ENCODE measurements at regions not wholly inside any gene's neighbourhood (a gene's known extent, or its start where the extent isn't known, plus 50 kb on each side); places are given as distances from the start of the nearest gene placed in this dataset.

DNA sequence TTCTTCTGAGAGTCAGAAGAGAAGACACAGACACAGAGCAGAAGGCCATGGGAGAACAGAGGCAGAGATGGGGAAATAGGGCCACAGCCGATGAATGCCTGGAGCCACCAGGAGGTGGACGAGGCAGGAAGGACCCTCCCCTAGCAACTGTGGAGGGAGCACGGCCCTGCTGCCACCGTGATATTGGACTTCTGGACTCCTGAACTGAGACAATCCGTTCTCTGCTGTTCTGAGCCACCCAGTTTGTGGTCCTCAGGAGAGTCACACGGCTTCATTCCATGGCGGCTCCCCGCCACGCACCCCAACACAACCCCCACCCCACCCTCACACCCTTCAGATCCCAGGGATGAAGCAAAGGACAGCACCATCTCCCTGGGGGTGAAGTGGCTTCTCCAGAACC lies 338.1 kb downstream of the CTTN start:
- no peaks in the 10 kb centered on the region for H3K9me3 ChIP-seq (ENCODE audit: low read depth)

GRCh38 chr11:70736937-70737640 lies 338.8 kb downstream of the CTTN start:
- no peak overlapping the region for H3K4me2 ChIP-seq (ENCODE audit: unreplicated experiment)
- H3K79me2 ChIP-seq (ENCODE audit: insufficient read depth), result no peaks in the 10 kb centered on the region
- no peak overlapping the region for H3K27ac ChIP-seq
- no peaks in the 10 kb centered on the region for H3K9me2 ChIP-seq (ENCODE audit: insufficient read depth)
- no peak for DNase-seq
- H4K20me1 ChIP-seq (ENCODE audit: insufficient read depth), result no peaks in the 10 kb centered on the region
- in situ Hi-C loops (cut with MboI), result no loop called here
- no peaks in the 10 kb centered on the region for H3F3A ChIP-seq (ENCODE audit: insufficient read depth)
- H3K36me3 ChIP-seq (ENCODE audit: low read depth), result no peaks in the 10 kb centered on the region
- H3K9me3 ChIP-seq (ENCODE audit: low read depth), result no peaks in the 10 kb centered on the region
- H2AFZ ChIP-seq, result no peak overlapping the region
- no peaks in the 10 kb centered on the region for H3K27me3 ChIP-seq (replicated peaks; ENCODE audit: insufficient read depth)
- TF ChIP-seq EZH2phosphoT487 (IDR thresholded peaks at IDR 0.05; ENCODE audit: insufficient read depth, low read depth) (no peak), EZH2 (IDR thresholded peaks at IDR 0.05; ENCODE audit: insufficient read depth, poor library complexity, severe bottlenecking) (no peak)
- no peaks in the 10 kb centered on the region for H3K4me1 ChIP-seq (ENCODE audit: insufficient read depth)
- no peak overlapping the region for H3K9ac ChIP-seq
- 42 to 45% methylated on average over 17 of the region's 17 CpGs for WGBS, 2 experiments (ENCODE audit: low coverage in 1 of 2, low lambda C conversion rate in 2 of 2, missing lambda C conversion rate in 2 of 2)
- no peak overlapping the region for H3K4me3 ChIP-seq

More for the DNA sequence above, 338.1 kb downstream of the CTTN start:
- TF ChIP-seq EZH2 (IDR thresholded peaks at IDR 0.05; ENCODE audit: insufficient read depth, poor library complexity, severe bottlenecking) (no peak), EZH2phosphoT487 (IDR thresholded peaks at IDR 0.05; ENCODE audit: insufficient read depth, low read depth) (no peak)
- Histone ChIP-seq H3K9me2 (ENCODE audit: insufficient read depth) (no peaks in the 10 kb centered on the region), H3K4me2 (ENCODE audit: unreplicated experiment) (no peak overlapping the region), H3K27me3 (replicated peaks; ENCODE audit: insufficient read depth) (no peaks in the 10 kb centered on the region), H2AFZ (no peak overlapping the region), H3F3A (ENCODE audit: insufficient read depth) (no peaks in the 10 kb centered on the region), H3K4me3 (no peak overlapping the region), H3K9ac (no peak overlapping the region), H4K20me1 (ENCODE audit: insufficient read depth) (no peaks in the 10 kb centered on the region), H3K36me3 (ENCODE audit: low read depth) (no peaks in the 10 kb centered on the region), H3K27ac (no peak overlapping the region), H3K4me1 (ENCODE audit: insufficient read depth) (no peaks in the 10 kb centered on the region), H3K79me2 (ENCODE audit: insufficient read depth) (no peaks in the 10 kb centered on the region)
- 51 to 53% methylated on average over 5 to 9 of the region's 9 CpGs for WGBS, 2 experiments (ENCODE audit: low coverage in 1 of 2, low lambda C conversion rate in 2 of 2, missing lambda C conversion rate in 2 of 2)
- DNase-seq, result no peak
- in situ Hi-C loops (cut with MboI), result no loop called here

- H3K4me1 ChIP-seq (ENCODE audit: insufficient read depth), result no peaks in the 10 kb centered on the region
- no peak for DNase-seq
- no peak overlapping the region for H2AFZ ChIP-seq
- H3F3A ChIP-seq (ENCODE audit: insufficient read depth), result no peaks in the 10 kb centered on the region
- H3K36me3 ChIP-seq (ENCODE audit: low read depth), result no peaks in the 10 kb centered on the region
- no peak overlapping the region for H3K9ac ChIP-seq
- 61 to 70% methylated on average over 28 to 31 of the region's 31 CpGs for WGBS, 2 experiments (ENCODE audit: low coverage in 1 of 2, low lambda C conversion rate in 2 of 2, missing lambda C conversion rate in 2 of 2)
- no peak overlapping the region for H3K4me3 ChIP-seq
- H3K9me2 ChIP-seq (ENCODE audit: insufficient read depth), result no peaks in the 10 kb centered on the region
- no peaks in the 10 kb centered on the region for H3K27me3 ChIP-seq (replicated peaks; ENCODE audit: insufficient read depth)
- H3K27ac ChIP-seq, result no peak overlapping the region
- no peaks in the 10 kb centered on the region for H4K20me1 ChIP-seq (ENCODE audit: insufficient read depth)
- no peak overlapping the region for H3K4me2 ChIP-seq (ENCODE audit: unreplicated experiment)
- no peaks in the 10 kb centered on the region for H3K9me3 ChIP-seq (ENCODE audit: low read depth)
- no peak for TF ChIP-seq EZH2phosphoT487 (IDR thresholded peaks at IDR 0.05; ENCODE audit: insufficient read depth, low read depth)
- in situ Hi-C loops (cut with MboI), result no loop called here
- H3K79me2 ChIP-seq (ENCODE audit: insufficient read depth), result no peaks in the 10 kb centered on the region
Observed at GRCh38 chr11:70737816-70738630, 339.7 kb downstream of the CTTN start.

GRCh38 chr11:70738661-70739060 lies 340.3 kb downstream of the CTTN start:
- in situ Hi-C loops (cut with MboI), result no loop called here
- Histone ChIP-seq H3K9me3 (ENCODE audit: low read depth) (no peaks in the 10 kb centered on the region), H3K36me3 (ENCODE audit: low read depth) (no peaks in the 10 kb centered on the region), H3K27ac (no peak overlapping the region), H2AFZ (no peak overlapping the region), H3K9ac (no peak overlapping the region), H3K9me2 (ENCODE audit: insufficient read depth) (no peaks in the 10 kb centered on the region), H3K4me3 (no peak overlapping the region), H4K20me1 (ENCODE audit: insufficient read depth) (no peaks in the 10 kb centered on the region), H3K4me2 (ENCODE audit: unreplicated experiment) (no peak overlapping the region), H3K79me2 (ENCODE audit: insufficient read depth) (no peaks in the 10 kb centered on the region), H3K4me1 (ENCODE audit: insufficient read depth) (no peaks in the 10 kb centered on the region), H3K27me3 (replicated peaks; ENCODE audit: insufficient read depth) (no peaks in the 10 kb centered on the region), H3F3A (ENCODE audit: insufficient read depth) (no peaks in the 10 kb centered on the region)
- TF ChIP-seq EZH2 (IDR thresholded peaks at IDR 0.05; ENCODE audit: insufficient read depth, poor library complexity, severe bottlenecking), result no peak
- TF ChIP-seq EZH2phosphoT487 (IDR thresholded peaks at IDR 0.05; ENCODE audit: insufficient read depth, low read depth), result no peak
- 49 to 56% methylated on average over 12 of the region's 12 CpGs for WGBS, 2 experiments (ENCODE audit: low coverage in 1 of 2, low lambda C conversion rate in 2 of 2, missing lambda C conversion rate in 2 of 2)
- DNase-seq, result no peak

Measured in GM23248 (cell line).